ENCODE measurements at regions not wholly inside any gene's neighbourhood (a gene's known extent, or its start where the extent isn't known, plus 50 kb on each side); places are given as distances from the start of the nearest gene placed in this dataset.

GRCh38 chr6:23073821-23074220 lies 504.5 kb downstream of the HDGFL1 start:
- no peak overlapping the region for H3K4me2 ChIP-seq (ENCODE audit: low read length, poor library complexity, severe bottlenecking)
- H2BK15ac ChIP-seq (ENCODE audit: low read depth, poor library complexity, severe bottlenecking): no peak overlapping the region
- H3K79me1 ChIP-seq (replicated peaks; ENCODE audit: low read length, poor library complexity, severe bottlenecking): no peaks in the 10 kb centered on the region
- H3K9me3 ChIP-seq (ENCODE audit: control insufficient read depth, low read length): peaks cover 17% of the 10 kb centered on the region
- no peak overlapping the region for H3K27ac ChIP-seq (ENCODE audit: low read length, poor library complexity, severe bottlenecking)
- H3K9ac ChIP-seq (ENCODE audit: low read length): no peak overlapping the region
- H3K36me3 ChIP-seq (ENCODE audit: control insufficient read depth in 1 of 2, insufficient read depth in 2 of 2, low read depth in 1 of 2, low read length in 2 of 2): no peaks in the 10 kb centered on the region
- no peak overlapping the region for H3K4me3 ChIP-seq (ENCODE audit: insufficient read depth in 1 of 2, low read depth in 1 of 2, low read length in 2 of 2)
- no peaks in the 10 kb centered on the region for H3K27me3 ChIP-seq (ENCODE audit: control insufficient read depth in 1 of 2, insufficient read depth in 1 of 2, low read length in 2 of 2)
- H3K14ac ChIP-seq (ENCODE audit: low read length in 2 of 2): no peak overlapping the region
- H2AFZ ChIP-seq (ENCODE audit: low read depth, low read length): no peak overlapping the region
- H3K4me1 ChIP-seq (ENCODE audit: control insufficient read depth, insufficient read depth, low read depth, low read length): no peaks in the 10 kb centered on the region
- no peak overlapping the region for H2AK5ac ChIP-seq (ENCODE audit: low read length, severe bottlenecking)
- no peak for DNase-seq
- 88% methylated on average over 2 of the region's 2 CpGs for WGBS
- H2BK5ac ChIP-seq (ENCODE audit: low read depth, low read length, poor library complexity, severe bottlenecking): no peak overlapping the region
- no peak overlapping the region for H2BK12ac ChIP-seq (ENCODE audit: low read length in 2 of 2)
- no peak overlapping the region for H2BK120ac ChIP-seq (ENCODE audit: low read depth, low read length)
- no peak overlapping the region for H4K91ac ChIP-seq (ENCODE audit: low read length)
- no peak overlapping the region for H4K8ac ChIP-seq (ENCODE audit: low read length)
- H3K23ac ChIP-seq (ENCODE audit: low read length in 2 of 2): no peak overlapping the region
- no peak overlapping the region for H3K18ac ChIP-seq (ENCODE audit: low read depth in 1 of 2, low read length in 2 of 2)
- H3K4ac ChIP-seq (ENCODE audit: low read depth in 1 of 2, low read length in 2 of 2): no peak overlapping the region

- 76% methylated on average over 3 of the region's 3 CpGs for WGBS
- peaks cover 14% of the 10 kb centered on the region for H3K9me3 ChIP-seq (ENCODE audit: control insufficient read depth, low read length)
- H2AK5ac ChIP-seq (ENCODE audit: low read length, severe bottlenecking): no peak overlapping the region
Observed at GRCh38 chr6:23077772-23078171, 508.4 kb downstream of the HDGFL1 start.

DNA sequence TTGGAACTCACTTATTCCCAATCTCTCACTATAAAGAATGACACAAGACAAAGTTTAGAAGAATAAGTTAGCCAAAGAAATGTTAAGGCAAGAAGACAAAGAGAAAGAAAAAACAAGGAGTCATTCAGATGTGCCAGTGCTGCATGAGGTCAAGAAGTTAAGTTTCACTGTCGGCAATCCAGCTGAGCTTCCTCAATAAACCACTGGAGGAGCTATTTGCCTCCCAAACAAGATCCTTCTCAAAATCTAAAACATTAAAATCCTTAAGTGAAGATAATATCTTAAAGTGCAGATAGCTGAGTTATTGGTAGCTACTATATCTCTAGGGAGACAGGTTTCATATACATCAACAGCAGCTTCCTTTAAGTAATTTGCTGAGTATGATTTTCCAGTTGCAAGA lies 512.3 kb downstream of the HDGFL1 start:
- H3K23ac ChIP-seq (ENCODE audit: low read length in 2 of 2): no peak overlapping the region
- H3K27me3 ChIP-seq (ENCODE audit: control insufficient read depth in 1 of 2, insufficient read depth in 1 of 2, low read length in 2 of 2): no peaks in the 10 kb centered on the region
- no peaks in the 10 kb centered on the region for H3K36me3 ChIP-seq (ENCODE audit: control insufficient read depth in 1 of 2, insufficient read depth in 2 of 2, low read depth in 1 of 2, low read length in 2 of 2)
- no peak overlapping the region for H3K4me3 ChIP-seq (ENCODE audit: insufficient read depth in 1 of 2, low read depth in 1 of 2, low read length in 2 of 2)
- H3K14ac ChIP-seq (ENCODE audit: low read length in 2 of 2): no peak overlapping the region
- no peak overlapping the region for H2AK5ac ChIP-seq (ENCODE audit: low read length, severe bottlenecking)
- no CpG with 5 or more reads among the region's 1 CpG for WGBS
- H2BK12ac ChIP-seq (ENCODE audit: low read length in 2 of 2): no peak overlapping the region
- no peak overlapping the region for H3K18ac ChIP-seq (ENCODE audit: low read depth in 1 of 2, low read length in 2 of 2)
- H2BK15ac ChIP-seq (ENCODE audit: low read depth, poor library complexity, severe bottlenecking): no peak overlapping the region
- H4K8ac ChIP-seq (ENCODE audit: low read length): no peak overlapping the region
- no peak overlapping the region for H4K91ac ChIP-seq (ENCODE audit: low read length)
- no peaks in the 10 kb centered on the region for H3K9me3 ChIP-seq (ENCODE audit: control insufficient read depth, low read length)
- no peaks in the 10 kb centered on the region for H3K4me1 ChIP-seq (ENCODE audit: control insufficient read depth, insufficient read depth, low read depth, low read length)
- no peak overlapping the region for H2BK5ac ChIP-seq (ENCODE audit: low read depth, low read length, poor library complexity, severe bottlenecking)
- H3K27ac ChIP-seq (ENCODE audit: low read length, poor library complexity, severe bottlenecking): no peak overlapping the region
- H3K79me1 ChIP-seq (replicated peaks; ENCODE audit: low read length, poor library complexity, severe bottlenecking): no peaks in the 10 kb centered on the region
- no peak overlapping the region for H3K4ac ChIP-seq (ENCODE audit: low read depth in 1 of 2, low read length in 2 of 2)
- DNase-seq: no peak
- no peak overlapping the region for H3K4me2 ChIP-seq (ENCODE audit: low read length, poor library complexity, severe bottlenecking)
- H3K9ac ChIP-seq (ENCODE audit: low read length): no peak overlapping the region
- H2AFZ ChIP-seq (ENCODE audit: low read depth, low read length): no peak overlapping the region
- no peak overlapping the region for H2BK120ac ChIP-seq (ENCODE audit: low read depth, low read length)

More at GRCh38 chr6:23077772-23078171, 508.4 kb downstream of the HDGFL1 start:
- Histone ChIP-seq H2BK12ac (ENCODE audit: low read length in 2 of 2) (no peak overlapping the region), H3K27me3 (ENCODE audit: control insufficient read depth in 1 of 2, insufficient read depth in 1 of 2, low read length in 2 of 2) (no peaks in the 10 kb centered on the region), H3K36me3 (ENCODE audit: control insufficient read depth in 1 of 2, insufficient read depth in 2 of 2, low read depth in 1 of 2, low read length in 2 of 2) (no peaks in the 10 kb centered on the region), H3K27ac (ENCODE audit: low read length, poor library complexity, severe bottlenecking) (no peak overlapping the region), H3K4me2 (ENCODE audit: low read length, poor library complexity, severe bottlenecking) (no peak overlapping the region), H4K8ac (ENCODE audit: low read length) (no peak overlapping the region), H3K14ac (ENCODE audit: low read length in 2 of 2) (no peak overlapping the region), H4K91ac (ENCODE audit: low read length) (no peak overlapping the region), H2BK5ac (ENCODE audit: low read depth, low read length, poor library complexity, severe bottlenecking) (no peak overlapping the region), H2AFZ (ENCODE audit: low read depth, low read length) (no peak overlapping the region), H3K9ac (ENCODE audit: low read length) (no peak overlapping the region), H3K4me1 (ENCODE audit: control insufficient read depth, insufficient read depth, low read depth, low read length) (no peaks in the 10 kb centered on the region), H3K18ac (ENCODE audit: low read depth in 1 of 2, low read length in 2 of 2) (no peak overlapping the region), H3K4me3 (ENCODE audit: insufficient read depth in 1 of 2, low read depth in 1 of 2, low read length in 2 of 2) (no peak overlapping the region), H2BK120ac (ENCODE audit: low read depth, low read length) (no peak overlapping the region), H2BK15ac (ENCODE audit: low read depth, poor library complexity, severe bottlenecking) (no peak overlapping the region), H3K4ac (ENCODE audit: low read depth in 1 of 2, low read length in 2 of 2) (no peak overlapping the region), H3K23ac (ENCODE audit: low read length in 2 of 2) (no peak overlapping the region), H3K79me1 (replicated peaks; ENCODE audit: low read length, poor library complexity, severe bottlenecking) (no peaks in the 10 kb centered on the region)
- DNase-seq: no peak

- Histone ChIP-seq H3K27ac (ENCODE audit: low read length, poor library complexity, severe bottlenecking) (no peak overlapping the region), H3K36me3 (ENCODE audit: control insufficient read depth in 1 of 2, insufficient read depth in 2 of 2, low read depth in 1 of 2, low read length in 2 of 2) (no peaks in the 10 kb centered on the region), H3K14ac (ENCODE audit: low read length in 2 of 2) (no peak overlapping the region), H2BK15ac (ENCODE audit: low read depth, poor library complexity, severe bottlenecking) (no peak overlapping the region), H2BK120ac (ENCODE audit: low read depth, low read length) (no peak overlapping the region), H4K91ac (ENCODE audit: low read length) (no peak overlapping the region), H3K27me3 (ENCODE audit: control insufficient read depth in 1 of 2, insufficient read depth in 1 of 2, low read length in 2 of 2) (no peaks in the 10 kb centered on the region), H2AK5ac (ENCODE audit: low read length, severe bottlenecking) (no peak overlapping the region), H3K9me3 (ENCODE audit: control insufficient read depth, low read length) (no peaks in the 10 kb centered on the region), H2BK12ac (ENCODE audit: low read length in 2 of 2) (no peak overlapping the region), H2AFZ (ENCODE audit: low read depth, low read length) (no peak overlapping the region), H3K18ac (ENCODE audit: low read depth in 1 of 2, low read length in 2 of 2) (no peak overlapping the region), H3K9ac (ENCODE audit: low read length) (no peak overlapping the region), H3K79me1 (replicated peaks; ENCODE audit: low read length, poor library complexity, severe bottlenecking) (no peaks in the 10 kb centered on the region), H3K4ac (ENCODE audit: low read depth in 1 of 2, low read length in 2 of 2) (no peak overlapping the region), H3K4me1 (ENCODE audit: control insufficient read depth, insufficient read depth, low read depth, low read length) (no peaks in the 10 kb centered on the region), H3K23ac (ENCODE audit: low read length in 2 of 2) (no peak overlapping the region), H4K8ac (ENCODE audit: low read length) (no peak overlapping the region), H3K4me3 (ENCODE audit: insufficient read depth in 1 of 2, low read depth in 1 of 2, low read length in 2 of 2) (no peak overlapping the region), H2BK5ac (ENCODE audit: low read depth, low read length, poor library complexity, severe bottlenecking) (no peak overlapping the region), H3K4me2 (ENCODE audit: low read length, poor library complexity, severe bottlenecking) (no peak overlapping the region)
- no peak for DNase-seq
- WGBS: no CpG with 5 or more reads among the region's 2 CpGs
Observed at GRCh38 chr6:23086100-23086499, 516.7 kb downstream of the HDGFL1 start.
